ENCODE measurements at regions not wholly inside any gene's neighbourhood (a gene's known extent, or its start where the extent isn't known, plus 50 kb on each side); places are given as distances from the start of the nearest gene placed in this dataset.

DNA sequence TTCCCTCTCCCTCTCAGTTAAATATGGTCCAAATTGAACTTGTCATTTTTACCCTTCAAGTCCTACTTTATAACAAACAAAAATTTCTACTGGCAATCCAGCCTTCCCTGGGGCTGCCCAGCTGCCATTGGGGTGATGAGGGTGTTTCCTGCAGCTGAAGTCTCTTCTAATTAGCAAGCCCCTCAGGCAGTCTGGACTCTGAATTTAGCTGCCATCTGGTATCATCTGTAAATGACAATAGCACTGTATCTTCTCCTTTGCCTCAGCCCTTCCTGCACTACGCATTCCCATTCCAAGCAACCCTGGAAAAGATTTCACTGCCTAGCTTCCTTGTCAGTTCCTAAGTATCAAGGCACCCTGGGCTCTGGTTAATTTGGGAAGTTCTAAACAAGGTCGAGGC is 331.1 kb upstream of the KLF12 start:
- DNase-seq (ENCODE audit: low read depth): no peak
- no peak for TF ChIP-seq CTCF (IDR thresholded peaks at IDR 0.05; ENCODE audit: insufficient read depth, low read depth, low read length, missing control alignments)
- H3K4me3 ChIP-seq (ENCODE audit: low read depth, low read length): no peak overlapping the region

DNA sequence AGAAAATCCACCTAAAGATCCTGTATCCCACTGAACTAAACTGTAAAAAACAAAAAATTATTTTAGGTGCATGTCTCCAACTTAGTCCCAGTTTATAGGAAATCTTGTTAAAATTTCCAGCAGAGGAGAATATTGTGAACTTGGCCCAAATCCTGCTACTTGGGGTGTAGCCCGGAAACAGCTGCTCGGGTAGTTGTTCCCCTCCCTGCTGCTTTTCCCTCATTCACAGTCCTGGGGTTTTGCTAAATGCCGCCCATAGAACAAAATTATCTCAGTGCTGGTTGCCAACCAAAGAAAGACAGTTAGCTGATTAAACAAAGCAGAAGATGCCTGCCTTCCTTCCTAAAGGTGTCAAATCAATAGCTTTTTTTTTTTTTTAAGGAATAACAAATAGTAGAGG is 330.5 kb upstream of the KLF12 start:
- no peak overlapping the region for H3K4me3 ChIP-seq (ENCODE audit: low read depth, low read length)
- no peak for TF ChIP-seq CTCF (IDR thresholded peaks at IDR 0.05; ENCODE audit: insufficient read depth, low read depth, low read length, missing control alignments)
- no peak for DNase-seq (ENCODE audit: low read depth)

DNA sequence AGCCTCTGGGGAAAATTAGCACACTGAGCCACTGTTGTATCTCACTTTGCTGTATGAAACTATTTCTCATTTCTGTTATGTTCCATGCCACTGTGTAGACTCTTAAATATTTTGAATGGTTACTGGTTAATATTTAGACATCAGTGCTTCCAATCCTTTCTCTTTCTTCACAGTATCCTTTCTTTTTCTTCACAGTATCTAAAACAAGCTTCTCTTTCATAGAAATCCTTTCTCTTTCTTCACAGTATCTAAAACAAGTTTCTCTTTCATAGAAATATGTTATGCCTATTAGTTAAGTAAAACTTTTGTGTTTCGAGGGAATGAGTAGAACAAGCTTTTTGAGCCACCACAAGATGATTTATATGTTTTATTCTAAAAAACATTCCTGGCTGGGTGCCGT is 326.8 kb upstream of the KLF12 start:
- no peak for TF ChIP-seq CTCF (IDR thresholded peaks at IDR 0.05; ENCODE audit: insufficient read depth, low read depth, low read length, missing control alignments)
- DNase-seq (ENCODE audit: low read depth): no peak
- no peak overlapping the region for H3K4me3 ChIP-seq (ENCODE audit: low read depth, low read length)

- TF ChIP-seq CTCF (IDR thresholded peaks at IDR 0.05; ENCODE audit: insufficient read depth, low read depth, low read length, missing control alignments): no peak
- DNase-seq (ENCODE audit: low read depth): peak; percentile 9
- no peak overlapping the region for H3K4me3 ChIP-seq (ENCODE audit: low read depth, low read length)
Measured at GRCh38 chr13:74452881-74453280, 318.7 kb upstream of the KLF12 start.

GRCh38 chr13:74452176-74452575 is 318.0 kb upstream of the KLF12 start:
- H3K4me3 ChIP-seq (ENCODE audit: low read depth, low read length): no peak overlapping the region
- no peak for DNase-seq (ENCODE audit: low read depth)

DNA sequence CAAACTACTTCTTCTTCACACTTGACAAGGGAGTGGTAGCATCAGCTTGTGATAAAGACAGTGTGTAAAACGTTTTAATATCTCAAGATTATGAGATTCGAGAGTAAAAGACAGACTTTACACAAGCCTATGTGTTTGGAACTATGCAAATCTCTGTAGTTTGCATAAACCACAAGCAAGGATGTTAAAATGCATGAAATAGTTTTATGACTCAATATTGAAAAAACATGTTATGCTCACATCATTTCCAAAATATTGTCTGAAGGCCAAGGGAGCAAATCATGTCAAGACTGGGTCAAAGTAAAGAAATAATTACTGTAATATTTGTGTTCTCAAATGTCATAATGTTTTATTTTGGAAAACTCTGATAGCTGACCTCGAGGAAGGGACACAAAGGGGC is 316.8 kb upstream of the KLF12 start:
- TF ChIP-seq CTCF (IDR thresholded peaks at IDR 0.05; ENCODE audit: insufficient read depth, low read depth, low read length, missing control alignments): no peak
- no peak for DNase-seq (ENCODE audit: low read depth)
- no peak overlapping the region for H3K4me3 ChIP-seq (ENCODE audit: low read depth, low read length)

More at GRCh38 chr13:74452176-74452575, 318.0 kb upstream of the KLF12 start:
- no peak for TF ChIP-seq CTCF (IDR thresholded peaks at IDR 0.05; ENCODE audit: insufficient read depth, low read depth, low read length, missing control alignments)

DNA sequence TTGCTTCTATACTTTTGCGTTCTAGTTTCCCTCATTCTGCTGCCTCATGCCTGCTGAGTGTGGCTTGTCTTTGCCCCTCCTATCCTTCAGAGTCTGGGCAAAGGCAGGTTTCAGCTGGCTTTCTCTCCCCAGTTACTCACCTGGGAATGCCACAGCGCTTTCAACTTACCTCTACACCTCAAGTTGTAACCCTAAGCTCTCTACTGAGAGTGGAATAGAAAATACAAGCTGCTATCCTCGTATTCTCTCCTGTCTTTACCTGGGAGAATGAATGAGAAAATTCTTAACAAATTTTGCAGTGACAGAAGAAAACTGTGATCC is 316.3 kb upstream of the KLF12 start:
- H3K4me3 ChIP-seq (ENCODE audit: low read depth, low read length): no peak overlapping the region
- TF ChIP-seq CTCF (IDR thresholded peaks at IDR 0.05; ENCODE audit: insufficient read depth, low read depth, low read length, missing control alignments): no peak
- no peak for DNase-seq (ENCODE audit: low read depth)
